Hepatocyte (in vitro differentiated cells): ENCODE measurements at regions not wholly inside any gene's neighbourhood (a gene's known extent, or its start where the extent isn't known, plus 50 kb on each side); places are given as distances from the start of the nearest gene placed in this dataset.

Source experiments
- DNase-seq: peaks from one replicate; pipeline ENCODE4 v3.0.0-alpha.2; 2016; ENCODE audit warnings: low spot score
- H2AFZ ChIP-seq: fragments of 200-600 bp; sonication (generic); 2 replicates; pipeline ENCODE4 v1.6.0; 2016; ENCODE audit warnings: antibody characterized with exemption, mild to moderate bottlenecking
- H3K27ac ChIP-seq: fragments of 200-600 bp; sonication (generic); 2 replicates; pipeline ENCODE4 v1.5.1; 2016; ENCODE audit warnings: mild to moderate bottlenecking
- H3K27me3 ChIP-seq: fragments of 200-600 bp; sonication (generic); 2 replicates; pipeline ENCODE4 v1.6.1; 2016
- H3K36me3 ChIP-seq: fragments of 200-600 bp; sonication (generic); replicated peaks from 2 replicates; pipeline ENCODE4 v1.5.1; 2016; ENCODE audit warnings: low read depth; ENCODE audit not compliant: insufficient read depth
- H3K4me1 ChIP-seq: fragments of 200-600 bp; sonication (generic); 2 replicates; pipeline ENCODE4 v1.5.1; 2016; ENCODE audit warnings: mild to moderate bottlenecking, moderate library complexity; ENCODE audit not compliant: insufficient read depth
- H3K4me2 ChIP-seq: fragments of 200-600 bp; sonication (generic); 2 replicates; pipeline ENCODE4 v1.6.0; 2016
- H3K4me3 ChIP-seq: fragments of 200-600 bp; sonication (generic); 2 replicates; pipeline ENCODE4 v1.5.1; 2016; ENCODE audit warnings: mild to moderate bottlenecking
- H3K79me2 ChIP-seq: fragments of 200-600 bp; sonication (generic); 2 replicates; pipeline ENCODE4 v1.6.0; 2017; ENCODE audit warnings: mild to moderate bottlenecking
- H3K9me2 ChIP-seq: fragments of 200-600 bp; sonication (generic); replicated peaks from 2 replicates; pipeline ENCODE4 v1.6.0; 2017; ENCODE audit warnings: mild to moderate bottlenecking; ENCODE audit not compliant: insufficient read depth
- H3K9me3 ChIP-seq: fragments of 200-600 bp; sonication (generic); 2 replicates; pipeline ENCODE4 v1.5.1; 2016; ENCODE audit warnings: low read depth, mild to moderate bottlenecking
- H4K20me1 ChIP-seq: fragments of 200-600 bp; sonication (generic); 2 replicates; pipeline ENCODE4 v1.6.0; 2016; ENCODE audit warnings: mild to moderate bottlenecking; ENCODE audit not compliant: insufficient read depth, poor library complexity, severe bottlenecking
- EZH2 ChIP-seq: fragments of 200-600 bp; sonication (generic); IDR thresholded peaks from 2 replicates; pipeline ENCODE4 v1.6.1; 2016; ENCODE audit warnings: antibody characterized with exemption, mild to moderate bottlenecking, borderline replicate concordance
- EZH2phosphoT487 ChIP-seq: fragments of 200-600 bp; sonication (generic); IDR thresholded peaks from one replicate; pipeline ENCODE4 v1.6.1; 2018; ENCODE audit warnings: antibody characterized with exemption, mild to moderate bottlenecking, low read depth, moderate library complexity; ENCODE audit not compliant: unreplicated experiment, severe bottlenecking
- WGBS: methylation state at CpG from one replicate; pipeline ENCODE4 v1.1.6; 2016; ENCODE audit warnings: low lambda C conversion rate; ENCODE audit errors: missing lambda C conversion rate; 5-methylcytosine and 5-hydroxymethylcytosine counted together
- TF ChIP-seq, protein P1 (sequence below): fragments of 200-600 bp; sonication (generic); IDR thresholded peaks from 2 replicates; pipeline ENCODE4 v1.5.1; 2016; ENCODE audit warnings: antibody characterized with exemption, mild to moderate bottlenecking; ENCODE audit not compliant: poor library complexity

DNA sequence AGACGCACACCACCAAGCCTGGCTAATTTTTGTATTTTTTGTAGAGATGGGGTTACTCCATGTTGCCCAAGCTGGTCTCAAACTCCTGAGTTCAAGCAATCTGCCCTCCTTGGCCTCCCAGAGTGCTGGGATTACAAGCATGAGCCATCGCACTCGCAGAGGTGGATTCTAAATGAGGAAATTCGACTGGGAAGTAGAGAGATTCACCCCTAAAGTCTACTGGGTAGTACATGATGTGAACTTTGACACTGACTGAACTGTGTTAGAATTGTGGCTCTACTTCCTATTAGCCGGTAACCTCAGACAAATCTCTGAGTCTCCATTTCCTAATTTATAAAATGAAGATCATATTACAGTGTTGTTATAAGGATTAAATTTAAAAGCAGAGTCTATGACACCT, 276.0 kb upstream of the NR5A2 start:
- no peaks in the 10 kb centered on the region for H3K9me2 ChIP-seq
- no peak for DNase-seq
- H3K36me3 ChIP-seq: no peaks in the 10 kb centered on the region
- no peak overlapping the region for H3K4me3 ChIP-seq
- no peaks in the 10 kb centered on the region for H3K79me2 ChIP-seq
- WGBS: 88% methylated on average over 5 of the region's 5 CpGs
- H4K20me1 ChIP-seq: no peaks in the 10 kb centered on the region
- H2AFZ ChIP-seq: no peak overlapping the region
- TF ChIP-seq EZH2: no peak
- TF ChIP-seq EZH2phosphoT487: no peak
- TF ChIP-seq, protein P1, sequence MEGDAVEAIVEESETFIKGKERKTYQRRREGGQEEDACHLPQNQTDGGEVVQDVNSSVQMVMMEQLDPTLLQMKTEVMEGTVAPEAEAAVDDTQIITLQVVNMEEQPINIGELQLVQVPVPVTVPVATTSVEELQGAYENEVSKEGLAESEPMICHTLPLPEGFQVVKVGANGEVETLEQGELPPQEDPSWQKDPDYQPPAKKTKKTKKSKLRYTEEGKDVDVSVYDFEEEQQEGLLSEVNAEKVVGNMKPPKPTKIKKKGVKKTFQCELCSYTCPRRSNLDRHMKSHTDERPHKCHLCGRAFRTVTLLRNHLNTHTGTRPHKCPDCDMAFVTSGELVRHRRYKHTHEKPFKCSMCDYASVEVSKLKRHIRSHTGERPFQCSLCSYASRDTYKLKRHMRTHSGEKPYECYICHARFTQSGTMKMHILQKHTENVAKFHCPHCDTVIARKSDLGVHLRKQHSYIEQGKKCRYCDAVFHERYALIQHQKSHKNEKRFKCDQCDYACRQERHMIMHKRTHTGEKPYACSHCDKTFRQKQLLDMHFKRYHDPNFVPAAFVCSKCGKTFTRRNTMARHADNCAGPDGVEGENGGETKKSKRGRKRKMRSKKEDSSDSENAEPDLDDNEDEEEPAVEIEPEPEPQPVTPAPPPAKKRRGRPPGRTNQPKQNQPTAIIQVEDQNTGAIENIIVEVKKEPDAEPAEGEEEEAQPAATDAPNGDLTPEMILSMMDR: no peak
- peaks cover 3% of the 10 kb centered on the region for H3K9me3 ChIP-seq
- H3K4me2 ChIP-seq: no peak overlapping the region
- H3K4me1 ChIP-seq: no peaks in the 10 kb centered on the region
- H3K27me3 ChIP-seq: peaks cover 11% of the 10 kb centered on the region
- no peak overlapping the region for H3K27ac ChIP-seq

DNA sequence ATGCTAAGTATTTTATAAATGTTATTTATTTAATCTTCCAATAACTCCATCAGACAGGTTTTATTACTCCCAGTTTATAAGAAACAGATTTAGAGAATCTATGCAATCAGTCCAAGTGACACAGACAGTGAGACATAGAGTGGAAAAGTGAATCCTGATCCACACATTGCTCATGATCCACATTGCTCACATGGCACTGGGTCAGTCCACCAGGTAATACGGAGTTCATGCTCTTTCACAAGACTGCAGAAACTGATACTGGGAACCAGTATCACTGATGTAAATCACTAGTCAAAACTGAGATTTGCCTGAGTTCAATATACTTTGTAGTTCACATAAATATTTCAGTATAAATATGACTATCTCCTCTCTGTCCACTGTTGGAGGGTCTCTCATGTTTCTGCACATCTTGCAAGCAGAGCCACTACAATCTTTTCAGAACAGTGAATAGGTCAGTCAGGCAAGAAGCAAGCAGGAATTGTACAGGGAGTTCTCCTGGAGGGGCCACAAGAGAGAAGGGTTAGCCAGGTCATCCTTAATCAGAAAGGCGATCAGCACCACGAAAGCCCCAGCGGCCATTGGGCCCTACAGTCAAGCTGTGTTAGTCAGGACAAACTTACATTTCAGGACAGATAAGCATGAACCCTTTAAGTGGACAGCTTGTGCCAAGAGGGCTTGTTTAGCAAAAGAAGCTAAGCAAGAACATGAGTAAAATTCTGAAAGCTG, 275.4 kb upstream of the NR5A2 start:
- Histone ChIP-seq H3K4me3 (no peak overlapping the region), H3K9me3 (peaks cover 3% of the 10 kb centered on the region), H3K79me2 (no peaks in the 10 kb centered on the region), H3K36me3 (no peaks in the 10 kb centered on the region), H3K27me3 (peaks cover 8% of the 10 kb centered on the region), H4K20me1 (no peaks in the 10 kb centered on the region), H3K9me2 (no peaks in the 10 kb centered on the region), H3K4me2 (no peak overlapping the region), H3K27ac (no peak overlapping the region), H2AFZ (no peak overlapping the region), H3K4me1 (no peaks in the 10 kb centered on the region)
- 74% methylated on average over 4 of the region's 4 CpGs for WGBS
- no peak for DNase-seq
- TF ChIP-seq EZH2 (no peak), EZH2phosphoT487 (no peak)
- TF ChIP-seq, protein P1: no peak

DNA sequence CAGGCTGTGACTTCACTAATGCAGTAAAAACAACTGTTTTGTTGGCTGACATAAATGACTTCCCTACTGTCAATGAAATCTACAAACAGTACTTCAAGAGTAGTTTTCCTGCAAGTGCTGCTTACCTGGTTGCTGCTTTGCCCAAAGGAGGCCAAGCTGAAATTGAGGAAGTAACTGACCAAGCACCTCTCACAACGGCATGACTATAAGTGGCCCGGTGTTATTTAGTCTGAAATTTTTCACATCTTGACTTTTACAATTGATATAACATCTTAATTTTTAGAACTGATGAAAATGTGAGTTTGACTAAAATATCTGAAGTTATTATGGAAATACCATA, 274.9 kb upstream of the NR5A2 start:
- Histone ChIP-seq H2AFZ (no peak overlapping the region), H3K27ac (no peak overlapping the region), H3K79me2 (no peaks in the 10 kb centered on the region), H3K27me3 (peaks cover 5% of the 10 kb centered on the region), H3K9me2 (no peaks in the 10 kb centered on the region), H3K4me3 (no peak overlapping the region), H3K4me1 (no peaks in the 10 kb centered on the region), H3K9me3 (peaks cover 3% of the 10 kb centered on the region), H4K20me1 (no peaks in the 10 kb centered on the region), H3K36me3 (no peaks in the 10 kb centered on the region), H3K4me2 (no peak overlapping the region)
- TF ChIP-seq EZH2phosphoT487 (no peak), EZH2 (no peak)
- TF ChIP-seq, protein P1: no peak
- 98% methylated on average over 2 of the region's 2 CpGs for WGBS
- no peak for DNase-seq

DNA sequence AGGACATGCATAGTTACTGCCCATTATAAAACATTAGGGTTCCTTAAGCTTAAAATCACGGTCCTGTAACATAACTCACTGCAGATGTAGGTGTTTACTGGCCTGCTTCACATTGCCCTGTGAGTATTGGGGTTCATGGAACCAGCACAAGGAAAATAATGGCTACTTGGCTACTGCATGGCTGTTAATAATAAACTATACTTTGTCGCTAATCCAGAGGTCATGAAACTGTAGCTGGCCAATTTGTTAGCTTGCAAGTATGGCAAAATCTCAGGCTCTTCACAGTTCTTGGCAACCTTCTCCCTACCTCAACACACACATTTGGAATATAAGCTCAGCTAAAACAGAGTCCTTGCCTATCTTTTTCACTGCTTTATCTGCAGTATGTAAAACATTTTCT, 274.0 kb upstream of the NR5A2 start:
- H3K9me3 ChIP-seq: peaks cover 3% of the 10 kb centered on the region
- H3K36me3 ChIP-seq: no peaks in the 10 kb centered on the region
- no peak overlapping the region for H3K4me3 ChIP-seq
- H3K27ac ChIP-seq: no peak overlapping the region
- TF ChIP-seq, protein P1: no peak
- TF ChIP-seq EZH2: no peak
- TF ChIP-seq EZH2phosphoT487: no peak
- DNase-seq: no peak
- no peak overlapping the region for H3K4me2 ChIP-seq
- H3K4me1 ChIP-seq: no peaks in the 10 kb centered on the region
- no peak overlapping the region for H2AFZ ChIP-seq
- whole genome bisulfite sequencing: 85% methylated on average over 2 of the region's 2 CpGs
- peaks cover 1% of the 10 kb centered on the region for H3K27me3 ChIP-seq
- H3K9me2 ChIP-seq: no peaks in the 10 kb centered on the region
- H4K20me1 ChIP-seq: no peaks in the 10 kb centered on the region
- H3K79me2 ChIP-seq: no peaks in the 10 kb centered on the region
